ENCODE measurements at regions not wholly inside any gene's neighbourhood (a gene's known extent, or its start where the extent isn't known, plus 50 kb on each side); places are given as distances from the start of the nearest gene placed in this dataset.

DNA sequence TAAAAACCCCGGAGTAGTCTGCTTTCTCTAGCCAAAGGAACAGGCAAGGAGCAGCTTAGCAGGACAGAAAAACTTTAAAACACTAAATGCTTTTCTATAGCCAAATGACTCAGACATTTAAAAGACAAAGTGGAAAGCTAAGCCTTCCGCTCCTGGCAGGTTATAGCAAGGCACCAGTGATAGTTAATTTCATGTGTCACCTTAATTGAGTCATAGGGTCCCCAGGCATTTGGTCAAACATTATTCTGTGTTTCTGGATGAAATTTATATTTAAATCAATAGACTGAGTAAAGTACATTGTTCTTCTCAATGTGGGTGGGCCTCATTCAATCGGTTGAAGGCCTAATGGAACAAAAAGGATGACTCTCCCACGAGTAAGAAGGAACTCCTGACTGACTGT, 885.7 kb upstream of the ADGRL3 start:
- no peak for TF ChIP-seq POLR2A (IDR thresholded peaks at IDR 0.05)
- TF ChIP-seq, protein P1, sequence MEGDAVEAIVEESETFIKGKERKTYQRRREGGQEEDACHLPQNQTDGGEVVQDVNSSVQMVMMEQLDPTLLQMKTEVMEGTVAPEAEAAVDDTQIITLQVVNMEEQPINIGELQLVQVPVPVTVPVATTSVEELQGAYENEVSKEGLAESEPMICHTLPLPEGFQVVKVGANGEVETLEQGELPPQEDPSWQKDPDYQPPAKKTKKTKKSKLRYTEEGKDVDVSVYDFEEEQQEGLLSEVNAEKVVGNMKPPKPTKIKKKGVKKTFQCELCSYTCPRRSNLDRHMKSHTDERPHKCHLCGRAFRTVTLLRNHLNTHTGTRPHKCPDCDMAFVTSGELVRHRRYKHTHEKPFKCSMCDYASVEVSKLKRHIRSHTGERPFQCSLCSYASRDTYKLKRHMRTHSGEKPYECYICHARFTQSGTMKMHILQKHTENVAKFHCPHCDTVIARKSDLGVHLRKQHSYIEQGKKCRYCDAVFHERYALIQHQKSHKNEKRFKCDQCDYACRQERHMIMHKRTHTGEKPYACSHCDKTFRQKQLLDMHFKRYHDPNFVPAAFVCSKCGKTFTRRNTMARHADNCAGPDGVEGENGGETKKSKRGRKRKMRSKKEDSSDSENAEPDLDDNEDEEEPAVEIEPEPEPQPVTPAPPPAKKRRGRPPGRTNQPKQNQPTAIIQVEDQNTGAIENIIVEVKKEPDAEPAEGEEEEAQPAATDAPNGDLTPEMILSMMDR (IDR thresholded peaks at IDR 0.05), result no peak
- 20 to 52% methylated on average over 4 of the region's 4 CpGs for WGBS, 2 donors
- intact Hi-C loops (cut with DNase I), result no loop called here
- Histone ChIP-seq H3K9me3 (no peaks in the 10 kb centered on the region), H3K4me1 (no peaks in the 10 kb centered on the region), H3K27me3 (no peaks in the 10 kb centered on the region), H3K4me3 (no peak overlapping the region), H3K36me3 (no peaks in the 10 kb centered on the region), H3K27ac (no peak overlapping the region)
- no peak for DNase-seq

DNA sequence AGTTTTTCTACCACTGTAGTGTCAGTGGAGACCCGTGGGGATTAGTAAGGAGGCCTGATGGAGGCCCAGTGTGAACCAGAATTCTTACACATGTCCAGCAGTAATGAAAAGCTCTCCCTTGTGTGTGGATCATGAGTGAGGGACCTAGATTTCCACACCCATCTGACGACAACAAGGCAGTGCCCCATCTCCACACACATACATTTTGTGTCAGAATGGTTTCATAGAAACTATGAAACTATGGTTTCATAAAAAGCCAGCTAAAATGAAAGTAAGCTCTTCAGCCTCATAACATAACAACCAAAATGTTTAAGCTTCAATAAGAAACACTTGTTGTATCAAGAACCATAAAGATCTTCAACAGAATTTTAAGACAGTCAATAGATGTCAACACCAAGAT, 884.5 kb upstream of the ADGRL3 start:
- Histone ChIP-seq H3K9me3 (no peaks in the 10 kb centered on the region), H3K27ac (no peak overlapping the region), H3K4me3 (no peak overlapping the region), H3K27me3 (no peaks in the 10 kb centered on the region), H3K4me1 (no peaks in the 10 kb centered on the region), H3K36me3 (no peaks in the 10 kb centered on the region)
- no peak for DNase-seq
- 71 to 77% methylated on average over 2 of the region's 2 CpGs for WGBS, 2 donors
- TF ChIP-seq, protein P1 (IDR thresholded peaks at IDR 0.05), result no peak
- no peak for TF ChIP-seq POLR2A (IDR thresholded peaks at IDR 0.05)
- intact Hi-C loops (cut with DNase I), result no loop called here

DNA sequence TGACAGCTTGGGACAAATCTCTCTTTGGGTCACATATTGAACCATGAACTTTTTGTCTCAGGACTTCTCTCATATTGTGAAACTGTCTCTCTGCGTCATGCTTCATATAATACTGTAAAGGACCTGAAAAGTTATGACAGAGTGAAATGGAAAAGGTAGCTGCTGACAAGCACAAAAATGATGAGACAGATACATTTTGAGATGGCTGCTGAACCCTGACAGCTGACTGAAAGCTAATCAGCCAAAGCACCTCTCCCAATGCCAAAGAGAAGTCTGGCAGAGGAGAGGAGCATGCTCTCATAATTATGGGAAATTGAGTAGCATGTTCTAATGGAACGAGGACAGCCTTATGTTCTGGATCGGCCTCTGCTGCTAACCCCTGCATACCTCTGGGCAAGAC, 873.4 kb upstream of the ADGRL3 start:
- no peak for TF ChIP-seq POLR2A (IDR thresholded peaks at IDR 0.05)
- TF ChIP-seq, protein P1 (IDR thresholded peaks at IDR 0.05), result no peak
- intact Hi-C loops (cut with DNase I), result no loop called here
- no peaks in the 10 kb centered on the region for H3K27me3 ChIP-seq
- no peak overlapping the region for H3K27ac ChIP-seq
- no peak overlapping the region for H3K4me3 ChIP-seq
- no peak for DNase-seq
- H3K4me1 ChIP-seq, result no peaks in the 10 kb centered on the region
- H3K9me3 ChIP-seq, result no peaks in the 10 kb centered on the region
- 80 to 86% methylated on average over 3 of the region's 3 CpGs for WGBS, 2 donors
- H3K36me3 ChIP-seq, result no peaks in the 10 kb centered on the region

DNA sequence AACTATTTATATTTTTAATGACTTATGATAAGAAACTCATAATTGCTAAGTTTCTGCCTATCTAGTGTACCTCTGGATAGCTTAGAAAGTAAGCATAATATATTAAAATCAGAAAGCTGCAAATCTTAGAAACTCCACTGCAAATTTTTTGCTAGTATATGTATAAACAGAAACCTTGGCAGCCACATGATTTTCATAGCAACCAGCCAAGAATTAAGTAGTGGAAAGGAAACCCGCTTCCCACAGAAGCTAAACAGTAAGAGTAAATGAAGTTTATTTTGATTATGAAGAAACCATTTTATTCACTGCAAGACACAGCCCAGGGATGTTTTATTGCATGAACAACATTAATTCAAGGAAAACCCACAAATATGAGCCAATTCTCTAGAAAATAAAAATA, 872.5 kb upstream of the ADGRL3 start:
- WGBS, 2 donors, result 50 to 57% methylated on average over 1 of the region's 1 CpG

DNA sequence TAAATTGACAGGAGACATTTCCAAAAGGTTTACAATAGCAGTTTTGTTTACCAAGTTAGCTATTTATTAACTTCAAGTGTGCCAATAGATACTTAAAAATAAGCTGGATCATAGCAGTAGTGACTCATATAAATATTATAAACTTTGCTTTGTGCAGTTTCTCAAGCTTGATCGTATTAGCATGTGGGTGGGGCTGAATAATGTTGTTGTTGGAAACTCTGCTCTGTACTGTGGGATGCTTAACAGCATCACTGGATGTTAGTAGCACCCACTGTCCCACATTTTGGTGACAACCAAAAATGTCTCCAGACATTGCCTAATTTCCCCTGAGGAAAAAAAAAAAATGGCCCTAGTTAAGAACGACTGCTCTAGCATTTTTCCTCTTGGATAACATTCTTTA, 855.2 kb upstream of the ADGRL3 start:
- WGBS, 2 donors, result 18 to 37% methylated on average over 2 of the region's 2 CpGs
- DNase-seq, result no peak
- H3K4me1 ChIP-seq, result no peaks in the 10 kb centered on the region
- intact Hi-C loops (cut with DNase I), result no loop called here
- H3K27ac ChIP-seq, result no peak overlapping the region
- TF ChIP-seq POLR2A (IDR thresholded peaks at IDR 0.05), result no peak
- TF ChIP-seq, protein P1 (IDR thresholded peaks at IDR 0.05), result no peak
- no peaks in the 10 kb centered on the region for H3K27me3 ChIP-seq
- H3K36me3 ChIP-seq, result no peaks in the 10 kb centered on the region
- H3K9me3 ChIP-seq, result no peaks in the 10 kb centered on the region
- no peak overlapping the region for H3K4me3 ChIP-seq

More for the DNA sequence above, 872.5 kb upstream of the ADGRL3 start:
- TF ChIP-seq, protein P1 (IDR thresholded peaks at IDR 0.05), result no peak
- no peak for TF ChIP-seq POLR2A (IDR thresholded peaks at IDR 0.05)
- Histone ChIP-seq H3K9me3 (no peaks in the 10 kb centered on the region), H3K36me3 (no peaks in the 10 kb centered on the region), H3K27me3 (no peaks in the 10 kb centered on the region), H3K4me3 (no peak overlapping the region), H3K4me1 (no peaks in the 10 kb centered on the region), H3K27ac (no peak overlapping the region)
- intact Hi-C loops (cut with DNase I), result no loop called here
- no peak for DNase-seq
